HFFc6 (cell line): ENCODE measurements at regions not wholly inside any gene's neighbourhood (a gene's known extent, or its start where the extent isn't known, plus 50 kb on each side); places are given as distances from the start of the nearest gene placed in this dataset.

ENCODE experiments used
- DNase-seq: peaks from one replicate; pipeline ENCODE4 v3.0.0-alpha.2; 2018
- H3K27ac Mint-ChIP-seq: 2 replicates; pipeline ENCODE4 v1.8.0; 2020; ENCODE audit warnings: mild to moderate bottlenecking, mixed read lengths
- H3K27me3 Mint-ChIP-seq: 2 replicates; pipeline ENCODE4 v1.8.0; 2021; ENCODE audit warnings: mild to moderate bottlenecking, moderate library complexity, mixed read lengths; ENCODE audit not compliant: insufficient read depth
- H3K36me3 Mint-ChIP-seq: 2 replicates; pipeline ENCODE4 v1.8.0; 2021; ENCODE audit warnings: low read depth, mixed read lengths
- H3K4me1 Mint-ChIP-seq: 2 replicates; pipeline ENCODE4 v1.8.0; 2020; ENCODE audit warnings: low read depth, mixed read lengths
- H3K4me3 Mint-ChIP-seq: 2 replicates; pipeline ENCODE4 v1.8.0; 2020; ENCODE audit warnings: mild to moderate bottlenecking, moderate library complexity, mixed read lengths
- H3K9me3 Mint-ChIP-seq: 2 replicates; pipeline ENCODE4 v1.8.0; 2020; ENCODE audit warnings: mild to moderate bottlenecking, mixed read lengths
- TF ChIP-seq, protein P1 (sequence below): fragments of 200-600 bp; sonication (generic); IDR thresholded peaks from 2 replicates; pipeline ENCODE4 v1.5.0; 2021; ENCODE audit warnings: antibody characterized with exemption, mild to moderate bottlenecking

DNA sequence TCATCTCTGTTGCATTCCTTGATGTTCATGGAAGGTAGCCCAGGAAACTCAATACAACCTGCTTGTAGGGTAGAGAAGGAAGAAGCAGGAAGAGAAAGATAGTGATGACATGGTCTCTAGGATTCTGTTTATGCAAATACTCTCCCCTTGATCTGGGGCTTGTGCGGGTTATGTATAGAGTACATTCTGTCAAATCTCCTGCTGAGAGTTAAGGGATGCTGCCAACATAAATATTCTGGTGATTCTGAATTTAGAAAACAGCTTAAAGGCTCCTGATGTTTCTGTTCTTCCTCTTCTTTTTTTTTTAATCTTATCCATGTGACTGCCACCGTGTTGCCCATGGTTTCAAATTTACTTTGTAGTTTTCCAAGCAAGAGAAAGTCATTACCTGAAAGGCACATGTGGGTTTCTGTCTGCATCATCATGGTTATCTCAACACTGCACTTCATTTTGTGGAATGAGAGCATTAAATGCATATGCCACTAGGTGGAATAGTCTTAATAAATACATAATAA is 150.6 kb downstream of the RPS12 start:
- no peaks in the 10 kb centered on the region for H3K27me3 Mint-ChIP-seq
- H3K4me1 Mint-ChIP-seq = peaks cover 11% of the 10 kb centered on the region
- H3K36me3 Mint-ChIP-seq = no peaks in the 10 kb centered on the region
- H3K4me3 Mint-ChIP-seq = no peak overlapping the region
- no peak for DNase-seq
- H3K27ac Mint-ChIP-seq = no peak overlapping the region
- TF ChIP-seq, protein P1, sequence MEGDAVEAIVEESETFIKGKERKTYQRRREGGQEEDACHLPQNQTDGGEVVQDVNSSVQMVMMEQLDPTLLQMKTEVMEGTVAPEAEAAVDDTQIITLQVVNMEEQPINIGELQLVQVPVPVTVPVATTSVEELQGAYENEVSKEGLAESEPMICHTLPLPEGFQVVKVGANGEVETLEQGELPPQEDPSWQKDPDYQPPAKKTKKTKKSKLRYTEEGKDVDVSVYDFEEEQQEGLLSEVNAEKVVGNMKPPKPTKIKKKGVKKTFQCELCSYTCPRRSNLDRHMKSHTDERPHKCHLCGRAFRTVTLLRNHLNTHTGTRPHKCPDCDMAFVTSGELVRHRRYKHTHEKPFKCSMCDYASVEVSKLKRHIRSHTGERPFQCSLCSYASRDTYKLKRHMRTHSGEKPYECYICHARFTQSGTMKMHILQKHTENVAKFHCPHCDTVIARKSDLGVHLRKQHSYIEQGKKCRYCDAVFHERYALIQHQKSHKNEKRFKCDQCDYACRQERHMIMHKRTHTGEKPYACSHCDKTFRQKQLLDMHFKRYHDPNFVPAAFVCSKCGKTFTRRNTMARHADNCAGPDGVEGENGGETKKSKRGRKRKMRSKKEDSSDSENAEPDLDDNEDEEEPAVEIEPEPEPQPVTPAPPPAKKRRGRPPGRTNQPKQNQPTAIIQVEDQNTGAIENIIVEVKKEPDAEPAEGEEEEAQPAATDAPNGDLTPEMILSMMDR = no peak
- H3K9me3 Mint-ChIP-seq = no peaks in the 10 kb centered on the region

DNA sequence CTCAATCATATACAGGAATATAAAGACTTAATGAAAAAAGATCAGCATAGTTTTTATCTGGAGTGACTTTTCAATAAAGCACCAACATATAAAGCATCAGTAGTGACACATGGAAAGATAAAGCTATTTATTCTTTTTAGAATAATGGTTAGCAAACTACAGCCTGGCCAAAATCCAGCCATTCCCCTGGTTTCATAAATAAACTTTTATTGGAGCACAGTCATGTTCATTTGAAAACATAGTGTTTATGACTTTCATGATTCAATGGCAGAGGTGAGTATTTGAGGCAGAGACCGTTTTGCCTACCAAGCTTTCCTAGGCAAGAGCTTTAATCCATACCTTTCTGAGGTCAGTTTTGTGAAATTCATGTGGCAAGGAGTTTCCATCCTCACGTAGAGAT is 153.5 kb downstream of the RPS12 start:
- TF ChIP-seq, protein P1 = no peak
- Mint-ChIP-seq H3K4me1 (no peaks in the 10 kb centered on the region), H3K36me3 (no peaks in the 10 kb centered on the region), H3K27ac (no peak overlapping the region), H3K27me3 (no peaks in the 10 kb centered on the region), H3K4me3 (no peak overlapping the region), H3K9me3 (no peaks in the 10 kb centered on the region)
- DNase-seq = no peak

DNA sequence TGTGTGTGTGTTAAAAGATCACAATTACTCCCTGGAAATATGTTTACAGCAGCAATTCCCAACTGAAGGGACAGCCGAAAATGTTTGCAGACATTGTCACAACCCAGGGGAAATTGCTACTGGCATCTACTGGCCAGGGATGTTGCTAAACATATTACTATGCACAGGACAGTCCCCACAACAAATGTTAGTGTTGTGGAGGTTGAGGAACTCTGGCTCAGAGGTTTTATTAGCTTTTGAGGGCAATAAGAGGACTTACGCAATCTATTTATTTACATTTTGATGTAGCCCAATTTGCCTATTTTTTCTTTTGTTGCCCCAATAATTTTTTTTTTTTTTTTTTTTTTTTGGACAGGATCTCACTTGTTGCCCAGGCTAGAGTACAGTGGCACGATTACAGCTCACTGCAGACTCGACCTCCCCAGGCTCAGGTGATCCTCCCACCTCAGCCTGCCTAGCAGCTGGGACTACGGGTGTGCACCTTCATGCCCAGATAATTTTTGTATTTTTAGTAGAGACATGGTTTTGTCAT is 154.1 kb downstream of the RPS12 start:
- Mint-ChIP-seq H3K36me3 (no peaks in the 10 kb centered on the region), H3K9me3 (no peaks in the 10 kb centered on the region), H3K27me3 (no peaks in the 10 kb centered on the region), H3K4me3 (no peak overlapping the region), H3K4me1 (no peaks in the 10 kb centered on the region), H3K27ac (no peak overlapping the region)
- TF ChIP-seq, protein P1 = no peak
- DNase-seq = no peak

DNA sequence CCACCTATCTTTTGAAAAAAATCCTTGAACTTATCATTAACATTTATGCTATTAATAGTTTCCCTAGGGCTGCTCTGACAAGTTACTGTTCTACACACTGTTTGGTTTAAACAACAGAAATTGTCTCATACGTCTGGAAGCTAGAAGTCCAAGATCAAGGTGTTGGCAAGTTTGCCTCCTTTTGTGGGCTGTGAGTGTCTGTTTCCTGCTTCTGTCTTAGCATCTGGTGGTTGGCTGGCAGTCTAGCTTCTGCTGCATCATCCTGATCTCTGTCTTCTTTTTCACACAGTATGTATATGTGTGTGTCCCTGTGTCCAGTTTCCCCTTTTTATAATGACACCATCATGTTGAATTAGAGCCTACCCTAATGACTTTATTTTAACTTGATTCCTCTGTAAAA is 154.8 kb downstream of the RPS12 start:
- no peak for DNase-seq
- no peak overlapping the region for H3K4me3 Mint-ChIP-seq
- no peaks in the 10 kb centered on the region for H3K27me3 Mint-ChIP-seq
- no peaks in the 10 kb centered on the region for H3K4me1 Mint-ChIP-seq
- TF ChIP-seq, protein P1 = no peak
- no peaks in the 10 kb centered on the region for H3K36me3 Mint-ChIP-seq
- H3K9me3 Mint-ChIP-seq = no peaks in the 10 kb centered on the region
- H3K27ac Mint-ChIP-seq = no peak overlapping the region

DNA sequence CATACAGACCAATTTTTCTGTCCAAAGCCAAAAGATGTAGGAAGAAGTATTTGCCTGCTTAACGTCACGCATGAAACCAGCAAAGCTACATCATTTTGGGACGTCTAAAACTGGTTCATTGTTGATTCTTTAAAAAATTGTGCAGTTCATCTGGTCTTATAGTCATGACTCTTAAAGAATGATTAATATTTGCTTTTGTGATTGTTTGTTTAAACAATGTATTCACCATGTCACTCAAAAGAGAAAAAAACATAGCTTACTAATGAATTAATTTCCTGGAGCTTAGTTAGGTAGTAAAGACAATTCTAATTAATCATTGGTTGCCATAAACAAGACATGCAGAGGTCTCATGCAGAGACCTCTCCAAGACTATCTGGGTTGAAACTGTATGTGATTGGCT is 157.3 kb downstream of the RPS12 start:
- TF ChIP-seq, protein P1 = no peak
- no peaks in the 10 kb centered on the region for H3K27me3 Mint-ChIP-seq

DNA sequence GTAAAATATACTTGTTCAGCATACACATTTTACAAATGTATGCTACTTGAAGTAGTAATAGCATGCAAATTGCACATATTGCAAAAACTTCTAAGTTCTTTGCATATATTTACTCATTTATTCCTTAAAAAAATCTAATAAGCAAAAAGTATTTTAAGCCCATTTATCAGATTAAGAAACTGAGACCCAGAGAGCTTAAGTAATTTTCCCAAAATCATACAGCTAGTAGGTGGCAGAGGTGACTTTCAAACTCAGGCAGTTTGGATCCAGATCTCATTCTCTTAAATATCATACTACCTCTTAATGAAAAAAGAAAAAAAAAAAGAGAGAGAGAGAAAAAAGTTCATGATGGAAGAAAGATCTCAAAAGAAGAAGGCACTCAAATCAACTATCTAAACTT is 157.9 kb downstream of the RPS12 start:
- H3K27me3 Mint-ChIP-seq = no peaks in the 10 kb centered on the region

More for the DNA sequence above, 157.3 kb downstream of the RPS12 start:
- H3K4me3 Mint-ChIP-seq = no peak overlapping the region
- H3K9me3 Mint-ChIP-seq = no peaks in the 10 kb centered on the region
- no peak overlapping the region for H3K27ac Mint-ChIP-seq
- H3K36me3 Mint-ChIP-seq = no peaks in the 10 kb centered on the region
- no peaks in the 10 kb centered on the region for H3K4me1 Mint-ChIP-seq
- DNase-seq = no peak

More for the DNA sequence above, 157.9 kb downstream of the RPS12 start:
- H3K9me3 Mint-ChIP-seq = no peaks in the 10 kb centered on the region
- TF ChIP-seq, protein P1 = no peak
- H3K4me3 Mint-ChIP-seq = no peak overlapping the region
- H3K4me1 Mint-ChIP-seq = no peaks in the 10 kb centered on the region
- H3K36me3 Mint-ChIP-seq = no peaks in the 10 kb centered on the region
- H3K27ac Mint-ChIP-seq = no peak overlapping the region
- DNase-seq = no peak
